HG03196 (cell line): ENCODE measurements at regions not wholly inside any gene's neighbourhood (a gene's known extent, or its start where the extent isn't known, plus 50 kb on each side); places are given as distances from the start of the nearest gene placed in this dataset.

Experiments
- ATAC-seq: cut with Tn5 transposase; IDR thresholded peaks from one replicate; pipeline ENCODE4 v1.9.1; 2021; ENCODE audit not compliant: unreplicated experiment

DNA sequence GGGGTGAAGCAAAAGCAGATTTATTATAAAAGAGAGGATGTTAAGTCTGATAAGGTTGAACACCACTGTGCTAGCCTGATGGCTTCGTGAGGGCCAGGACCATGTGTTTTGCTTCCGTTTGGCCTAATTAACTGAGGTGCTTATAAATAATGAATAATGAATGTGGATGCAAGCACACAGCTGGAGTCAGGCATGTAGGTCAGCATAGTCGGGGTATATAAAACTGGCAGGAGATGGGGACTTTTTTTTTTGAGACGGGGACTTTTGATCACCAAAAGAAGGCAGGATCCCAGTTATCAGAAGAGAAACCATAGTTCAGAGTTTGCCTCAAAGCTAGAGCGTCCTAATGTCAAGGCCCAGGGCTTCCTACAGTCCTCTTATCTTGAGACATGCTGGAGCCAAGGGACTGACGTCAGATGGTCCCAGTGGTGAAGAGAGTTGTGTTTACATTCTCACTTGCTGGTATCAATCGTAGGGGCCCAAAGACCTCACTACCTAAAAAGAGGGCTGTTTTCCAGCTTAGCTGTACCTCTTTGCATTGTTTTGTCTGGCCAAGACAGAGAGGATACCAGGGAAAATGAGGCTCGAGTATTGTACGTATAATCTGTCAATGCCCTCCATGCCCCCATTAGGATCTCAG is 50.4 kb downstream of the RTL9 start:
- no peak for ATAC-seq

DNA sequence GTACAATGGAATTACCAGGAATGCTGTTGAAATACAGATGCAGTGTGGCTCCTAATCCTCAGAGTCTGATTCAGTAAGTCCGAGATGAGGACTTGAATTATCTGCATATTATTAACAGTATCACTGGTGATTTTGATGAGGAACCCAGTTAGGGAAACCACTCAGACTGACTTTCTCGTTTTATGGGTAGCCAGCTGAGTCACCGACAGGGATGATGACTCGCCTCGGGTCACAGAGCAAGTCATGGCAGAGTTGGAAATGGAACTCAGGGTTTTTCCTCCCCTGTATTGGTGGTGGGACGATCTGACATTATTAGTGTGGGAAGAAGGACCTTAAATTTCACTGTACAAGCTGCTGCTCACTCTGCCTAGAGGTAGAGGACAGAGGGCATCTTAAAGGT is 51.3 kb downstream of the RTL9 start:
- ATAC-seq, result no peak

DNA sequence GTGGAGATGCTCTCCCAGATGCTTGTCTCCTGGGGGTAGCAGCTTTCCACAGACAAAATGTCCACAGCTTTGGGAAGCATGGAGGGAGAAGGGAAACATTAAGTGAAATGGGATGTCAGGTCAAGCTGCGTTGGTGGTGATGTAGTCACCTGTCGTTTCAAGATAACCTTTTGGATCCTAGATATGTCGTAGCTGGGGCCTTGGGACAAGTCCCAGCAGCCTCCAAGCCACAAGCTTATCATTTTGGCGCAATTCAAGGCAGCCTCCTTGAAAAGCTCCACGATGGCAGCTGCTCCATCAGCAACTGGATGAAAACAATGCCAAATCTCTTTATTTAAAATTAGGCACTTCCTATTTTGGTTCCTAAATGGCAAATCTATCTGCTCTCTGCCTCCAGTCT is 52.0 kb downstream of the RTL9 start:
- no peak for ATAC-seq

DNA sequence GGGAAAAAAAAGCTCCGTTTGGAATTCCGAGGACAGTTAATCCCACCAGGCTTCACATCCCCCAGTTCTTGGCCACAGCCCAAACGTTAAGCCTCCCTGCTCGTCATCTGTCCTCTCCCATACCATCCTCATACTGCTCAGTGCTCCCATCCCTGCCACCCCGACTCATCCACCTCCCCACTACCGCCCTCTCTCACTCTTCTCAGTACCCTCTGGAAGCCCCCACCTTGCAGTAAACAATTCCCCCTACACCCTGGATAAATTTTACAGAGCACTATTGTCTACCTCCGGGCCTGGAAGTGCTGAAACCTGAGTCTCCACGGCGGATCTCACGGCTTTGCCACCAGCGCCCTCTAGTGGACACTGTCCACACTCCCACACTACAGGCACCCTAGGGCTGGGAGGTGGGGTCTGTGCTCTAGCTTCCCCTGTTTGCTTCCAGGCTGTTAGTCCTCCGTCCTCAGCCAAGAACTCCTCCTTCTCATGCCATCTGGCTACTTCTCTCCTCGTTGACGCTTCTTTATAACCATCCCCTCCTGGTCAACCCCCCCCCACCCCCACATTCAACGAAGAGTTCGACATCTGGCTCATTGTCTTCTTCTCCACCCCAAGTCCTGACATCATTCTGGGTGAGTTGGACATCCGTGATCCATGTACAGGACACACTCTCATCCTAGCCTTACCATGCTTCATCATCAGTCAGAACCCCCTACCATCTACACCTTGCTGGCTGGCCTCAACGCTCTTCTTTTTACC is 54.5 kb downstream of the RTL9 start:
- peak; percentile 67 for ATAC-seq

DNA sequence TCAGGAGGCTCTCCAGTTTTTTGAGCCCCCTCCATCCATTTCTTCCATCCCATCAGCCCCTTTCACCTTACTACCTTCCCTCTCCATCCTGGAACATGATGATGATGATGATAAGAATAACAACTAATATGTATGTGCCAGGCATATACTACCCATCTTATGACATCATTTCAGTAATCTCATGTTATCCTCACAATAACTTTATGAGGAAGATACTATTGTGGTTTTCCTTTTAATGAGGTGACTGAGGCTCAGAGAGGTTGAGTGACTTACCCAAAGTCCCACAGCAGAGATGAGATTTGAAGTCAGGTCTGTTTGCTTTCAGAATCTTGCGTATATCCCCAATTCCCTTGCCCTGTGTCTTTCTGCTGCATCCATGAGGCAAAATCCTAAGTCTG is 55.1 kb downstream of the RTL9 start:
- ATAC-seq, result no peak

DNA sequence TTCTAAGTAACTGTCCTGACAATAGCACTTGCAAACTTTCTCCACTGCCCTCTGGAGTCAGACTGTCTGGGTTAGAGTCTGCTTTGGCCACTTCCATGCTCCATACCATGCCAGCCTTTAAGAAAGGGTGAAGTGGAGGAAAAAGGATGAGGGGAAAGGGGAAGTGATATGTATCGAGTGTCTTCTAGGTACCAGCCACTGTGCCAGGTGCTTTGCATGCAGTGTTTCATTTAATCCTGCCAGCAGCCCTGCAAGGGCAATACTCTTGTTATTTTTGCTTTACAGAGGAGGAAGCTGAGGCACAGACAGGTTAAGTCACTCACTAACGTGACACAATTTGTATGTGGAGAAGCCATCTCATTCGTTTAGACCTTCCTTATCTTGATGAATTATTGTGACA is 55.6 kb downstream of the RTL9 start:
- peak; percentile 36 for ATAC-seq

DNA sequence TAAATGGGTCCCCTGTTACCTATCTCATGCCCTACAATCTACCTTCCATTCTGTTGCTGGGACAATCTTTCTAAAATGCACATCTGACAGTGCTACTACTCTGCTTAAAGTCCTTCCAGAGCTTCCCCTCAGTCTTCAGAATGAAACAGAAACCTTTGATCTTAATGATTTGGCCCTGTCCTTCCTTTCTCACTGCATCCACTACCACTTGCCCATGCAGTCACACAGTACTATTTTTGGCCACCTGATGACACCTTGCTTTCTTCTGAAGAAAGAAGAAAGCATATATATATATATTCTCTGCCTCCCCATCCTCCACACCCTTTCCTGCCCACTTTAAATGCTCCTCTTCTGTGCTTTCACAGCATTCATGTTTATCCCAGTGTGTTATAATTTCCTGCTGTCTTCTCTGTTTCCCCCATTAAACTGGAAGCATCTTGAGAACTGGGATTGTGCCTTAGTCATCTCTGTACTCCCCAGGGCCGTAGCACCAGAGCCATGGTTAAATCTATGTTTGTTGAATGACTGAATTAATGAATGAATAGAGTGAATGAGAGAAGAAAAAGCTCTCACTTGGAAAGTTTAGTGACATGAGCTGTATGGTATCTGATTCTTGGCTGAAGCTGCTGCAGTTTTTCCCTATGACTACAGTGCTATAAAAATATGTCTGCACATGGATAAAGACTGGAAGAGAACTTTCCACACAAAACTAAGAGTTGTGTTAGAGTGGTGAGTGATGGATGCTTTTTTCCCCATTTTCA is 56.2 kb downstream of the RTL9 start:
- peak; percentile 80 for ATAC-seq

DNA sequence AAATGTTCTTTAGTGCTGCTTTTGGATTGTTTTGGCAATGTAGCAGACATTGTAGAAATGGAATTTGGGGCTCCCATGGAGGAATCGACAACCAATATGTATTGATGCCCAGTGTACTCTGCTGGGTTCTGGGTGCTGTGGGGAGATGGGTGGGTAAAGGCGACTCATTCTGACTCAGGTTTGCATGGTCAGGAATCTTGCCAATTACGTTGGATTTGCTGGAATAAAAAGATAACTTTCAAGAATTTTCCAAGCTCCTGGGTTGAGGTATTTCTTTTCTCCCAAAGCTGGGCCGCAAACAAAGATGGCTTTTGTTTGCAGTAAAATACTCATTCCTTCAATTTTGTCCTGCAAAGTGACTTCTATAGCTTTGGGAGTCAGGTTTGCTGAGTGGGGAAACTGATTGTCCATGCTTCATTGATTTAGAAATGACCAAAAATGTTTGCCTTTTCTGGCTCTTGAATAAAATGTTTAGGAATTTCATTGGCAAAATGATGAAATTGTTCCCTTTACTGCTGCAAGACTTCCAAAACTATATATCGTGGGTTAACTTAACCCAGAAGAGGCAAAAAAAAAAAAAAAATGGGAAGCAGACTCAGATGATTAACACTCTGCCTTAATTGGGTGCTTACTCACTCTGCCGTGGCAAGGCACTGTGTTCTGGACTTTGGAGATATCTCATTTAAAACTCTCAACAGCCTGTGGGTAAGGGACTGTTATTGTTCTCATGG is 57.0 kb downstream of the RTL9 start:
- ATAC-seq, result no peak

DNA sequence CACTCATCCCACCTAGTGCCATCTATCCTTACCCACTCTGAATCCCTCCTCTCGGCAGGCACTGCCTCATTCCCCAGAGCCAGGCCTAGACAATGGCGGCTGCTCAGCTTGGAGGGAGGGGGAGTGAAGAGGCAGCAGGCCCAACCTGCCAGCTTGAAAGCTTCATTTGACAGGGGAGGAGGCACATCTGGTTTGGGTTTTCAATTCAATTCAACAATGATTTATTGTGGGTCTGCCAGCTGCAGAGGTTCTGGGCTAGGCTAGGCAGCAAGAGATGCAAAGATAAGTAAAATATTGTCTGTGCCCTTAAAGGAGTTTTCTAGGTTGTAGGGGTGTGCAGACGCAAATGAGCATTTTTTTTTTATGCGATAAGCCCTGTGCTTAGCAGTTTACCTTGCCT is 58.5 kb downstream of the RTL9 start:
- ATAC-seq, result no peak

DNA sequence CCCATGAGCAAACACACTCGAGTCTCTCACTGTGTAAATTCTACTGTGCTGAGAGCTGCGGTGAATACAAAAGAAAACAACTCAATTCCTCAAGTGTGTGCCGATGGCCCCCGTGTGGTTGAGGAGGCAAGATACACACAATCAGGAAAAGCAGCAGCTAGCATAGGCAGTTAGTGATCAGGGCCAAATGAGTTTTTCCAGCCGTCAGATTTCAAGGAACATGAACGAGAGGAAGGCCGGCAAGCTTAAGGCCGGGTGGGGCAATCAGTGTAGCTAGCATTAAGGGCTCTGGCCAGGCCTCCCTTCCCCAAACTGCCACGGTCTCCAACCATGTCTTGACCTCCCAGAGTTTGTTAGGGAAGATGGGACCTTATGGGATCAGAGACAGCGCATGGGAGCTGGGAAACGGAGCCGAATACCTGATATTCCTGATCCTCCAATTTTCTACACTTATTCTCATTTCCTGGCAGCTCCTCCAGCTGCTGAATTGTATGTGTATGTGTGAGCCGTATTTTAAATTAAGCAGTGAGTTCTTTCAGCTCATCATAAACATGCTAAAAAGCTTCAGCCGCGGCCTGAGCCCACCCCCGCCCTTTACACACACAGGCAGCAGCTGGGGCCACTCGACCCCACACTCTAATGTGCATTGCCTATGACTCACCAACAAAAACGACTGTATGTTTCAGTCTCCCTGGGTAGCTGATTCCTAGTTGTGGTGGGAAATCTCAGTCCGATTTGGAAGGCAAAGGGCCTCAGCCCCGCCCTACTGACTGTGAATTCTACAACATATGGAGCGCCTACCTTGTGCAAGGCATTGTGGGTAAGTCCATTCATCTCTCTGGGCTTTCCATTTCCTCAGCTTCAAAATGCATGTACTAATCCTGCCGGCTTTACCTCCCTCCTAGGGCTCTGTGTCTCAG is 59.9 kb downstream of the RTL9 start:
- no peak for ATAC-seq

DNA sequence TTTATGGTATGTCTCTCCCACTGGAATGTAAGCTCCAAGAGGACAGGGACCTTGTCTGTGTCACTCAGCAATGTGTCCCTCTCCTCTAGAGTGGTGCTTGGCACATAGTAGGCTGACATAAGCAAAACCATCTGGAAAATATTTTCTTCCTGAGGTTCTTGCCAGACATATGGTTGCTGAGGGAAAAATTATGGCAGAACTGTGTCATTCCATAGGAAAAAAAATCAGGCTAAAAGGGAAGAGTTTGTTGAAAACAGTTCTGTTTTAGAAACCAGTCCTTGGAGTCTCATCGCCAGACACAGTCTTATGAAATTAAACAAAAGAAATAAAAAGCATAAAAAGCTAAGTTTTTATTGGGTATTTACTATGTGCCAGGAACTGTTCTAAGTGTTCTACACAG is 60.9 kb downstream of the RTL9 start:
- no peak for ATAC-seq

DNA sequence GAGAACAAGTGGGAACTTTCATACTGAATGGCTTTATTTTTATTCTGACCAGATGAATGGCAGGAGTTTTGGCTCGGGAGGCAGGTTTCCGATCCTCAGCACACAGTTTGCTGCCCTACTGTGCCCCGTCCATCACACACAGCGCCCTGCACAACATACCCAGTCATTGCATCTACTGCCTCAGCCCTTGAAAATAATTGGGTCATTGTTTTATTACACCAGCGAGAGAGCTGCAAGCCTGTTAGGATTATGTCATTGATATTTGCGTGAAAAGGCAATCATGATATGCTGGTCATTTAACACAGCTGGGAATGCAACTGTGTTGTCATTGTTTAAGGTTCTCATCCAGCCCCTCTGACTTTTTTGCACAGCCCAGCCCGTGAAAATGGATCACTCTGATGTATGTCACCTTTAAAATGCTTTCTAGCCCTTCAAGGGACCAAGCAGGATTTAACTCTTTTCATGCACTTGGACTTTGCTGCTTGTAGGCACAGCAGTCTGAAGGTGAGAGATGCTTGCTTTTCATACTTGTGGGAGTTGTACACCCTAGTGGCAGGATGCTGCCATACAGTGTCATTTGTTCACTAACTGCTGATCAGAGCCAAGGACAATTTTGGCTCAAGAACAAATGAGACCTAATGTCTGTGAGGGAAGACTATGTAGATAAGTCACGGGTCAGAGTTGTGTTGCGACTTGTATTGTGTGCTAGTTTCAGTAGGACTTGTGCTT is 62.3 kb downstream of the RTL9 start:
- ATAC-seq, result no peak

DNA sequence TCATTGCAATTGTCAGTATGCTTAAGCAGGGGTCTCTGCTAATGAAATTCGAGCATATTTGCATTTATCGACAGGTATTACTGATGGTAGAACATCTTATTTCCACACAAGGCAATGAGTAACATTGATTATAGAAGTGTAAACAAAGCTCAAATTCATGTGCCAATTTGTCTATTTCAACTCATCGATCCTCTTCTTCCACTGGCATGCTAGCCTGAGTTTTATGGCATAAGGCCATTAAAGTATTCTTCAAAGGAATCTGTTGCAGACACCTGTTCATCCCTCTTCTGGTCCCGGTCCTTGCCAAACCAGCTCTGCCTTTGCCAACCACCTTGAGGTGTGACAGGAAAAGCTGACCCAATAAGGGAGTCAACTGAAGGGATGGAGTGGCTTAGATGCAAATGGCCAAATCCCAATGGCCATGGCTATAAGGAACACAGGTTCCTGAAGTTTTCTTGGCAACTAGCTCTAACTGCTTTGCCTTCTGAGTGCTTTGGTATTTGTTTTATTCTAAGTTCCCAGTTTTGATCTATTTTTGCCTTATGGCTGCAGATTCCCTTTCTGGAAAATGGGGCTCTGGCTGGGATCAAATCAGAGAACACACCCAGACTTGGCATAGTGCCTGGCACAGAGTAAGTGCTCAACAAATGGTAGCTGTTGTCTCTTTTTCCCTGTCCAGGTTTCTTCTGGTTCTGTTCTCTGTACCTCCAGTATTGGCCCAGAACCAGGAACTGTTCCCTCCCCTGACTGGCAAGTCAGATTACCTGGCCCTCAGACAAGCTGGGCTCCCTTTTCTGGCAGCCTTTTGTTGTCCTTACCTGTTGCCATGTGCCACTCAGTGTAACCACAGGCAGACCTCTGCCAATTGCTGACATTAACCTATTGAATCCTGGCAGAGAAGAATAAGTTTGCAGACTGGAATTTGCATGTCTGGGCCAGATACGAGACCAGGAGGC is 63.1 kb downstream of the RTL9 start:
- ATAC-seq, result no peak

DNA sequence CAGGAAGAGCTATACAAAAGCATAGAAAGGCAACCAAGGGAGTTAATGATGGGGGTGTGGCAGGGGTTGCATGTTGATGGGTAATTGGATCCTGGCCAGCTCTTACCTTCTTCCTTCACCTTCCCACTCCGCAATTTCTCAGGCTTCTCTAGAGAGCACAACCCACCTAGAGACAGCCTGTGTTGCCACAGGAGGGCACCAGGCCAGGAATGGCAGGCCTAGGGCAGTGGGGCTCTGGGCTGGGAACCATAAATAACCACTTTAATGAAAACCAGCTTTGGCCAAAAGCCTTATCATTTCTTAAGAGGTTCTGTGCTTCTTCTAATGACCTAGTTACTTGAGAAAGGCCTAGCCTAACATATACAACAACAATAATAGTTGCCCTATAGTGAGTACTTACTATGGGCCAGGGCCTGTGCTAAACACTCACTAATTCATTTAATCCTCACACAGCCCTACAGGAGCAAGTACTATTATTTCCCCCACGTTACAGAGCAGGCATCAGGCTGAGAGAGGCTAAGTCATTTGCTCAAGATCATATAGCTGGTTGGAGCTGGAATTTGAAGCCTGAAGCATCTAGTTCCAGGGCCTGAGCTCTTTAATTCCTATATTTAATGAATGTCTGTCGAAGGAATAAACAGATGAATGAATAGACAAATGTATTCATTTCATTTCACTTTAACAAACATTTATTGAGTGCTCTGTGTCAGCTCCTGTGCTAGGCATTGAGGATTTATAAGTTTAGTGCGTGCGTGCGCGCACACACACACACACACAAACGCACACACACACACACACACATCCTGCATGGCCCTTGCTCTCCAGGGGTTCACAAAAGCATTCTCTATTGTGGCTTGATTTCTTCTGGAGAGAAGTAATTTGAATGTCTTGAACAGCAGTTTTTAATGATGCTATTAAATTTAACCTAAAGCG is 66.8 kb downstream of the RTL9 start:
- ATAC-seq, result no peak

DNA sequence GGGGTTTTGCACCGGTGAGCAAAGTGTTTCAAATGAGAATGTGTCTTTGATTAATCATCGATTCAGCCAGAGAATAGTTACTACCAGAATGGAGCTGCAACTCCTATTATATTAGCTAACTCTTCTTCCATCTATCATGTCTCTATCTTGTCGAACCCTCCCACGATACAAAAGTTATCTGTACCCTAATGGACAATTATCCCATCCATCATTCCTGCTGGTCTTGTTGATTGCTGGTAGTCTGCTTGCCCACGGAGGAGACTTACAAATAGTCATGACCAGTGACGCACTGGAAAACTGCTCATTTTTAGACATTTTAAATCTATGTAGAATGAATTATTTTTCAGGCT is 67.5 kb downstream of the RTL9 start:
- ATAC-seq, result no peak

DNA sequence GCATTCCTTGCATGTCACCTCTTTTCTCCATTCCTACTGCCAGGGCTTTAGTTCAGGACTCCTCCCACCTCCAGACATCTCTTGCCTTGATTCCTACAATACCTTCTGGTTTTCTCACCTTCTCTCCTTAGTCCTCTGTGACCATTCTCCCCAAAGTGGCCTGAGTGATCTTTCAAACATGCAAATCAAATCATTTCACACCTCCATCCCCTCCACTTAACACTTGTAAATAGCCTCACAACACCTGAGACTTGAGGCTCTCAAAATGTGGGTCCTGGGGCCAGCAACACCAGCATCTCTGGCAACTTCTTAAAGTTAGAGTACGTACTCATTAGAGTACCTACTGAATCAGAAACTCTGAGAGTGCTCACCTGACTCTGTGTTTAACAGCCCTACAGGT is 68.4 kb downstream of the RTL9 start:
- ATAC-seq, result no peak

DNA sequence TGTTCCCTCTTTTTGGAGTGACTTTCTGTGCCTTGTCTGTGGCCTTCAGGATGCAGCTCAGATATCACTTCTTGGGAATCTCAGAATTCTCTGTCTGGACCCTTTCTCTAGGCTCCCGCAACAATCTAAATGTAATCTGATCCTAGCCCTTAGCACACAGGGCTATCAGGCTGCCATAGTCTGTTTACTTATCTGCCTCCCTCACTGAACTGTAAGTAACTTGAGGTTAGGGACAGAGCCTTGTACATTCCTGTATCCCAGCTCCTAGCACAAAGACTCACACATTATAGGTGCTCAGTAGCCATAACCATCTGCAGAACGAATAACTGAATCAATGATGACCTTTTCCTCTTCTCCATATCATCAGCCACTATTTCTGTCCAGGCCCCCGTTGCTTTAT is 69.5 kb downstream of the RTL9 start:
- ATAC-seq, result no peak
